B cell (primary cell): ENCODE measurements at regions not wholly inside any gene's neighbourhood (a gene's known extent, or its start where the extent isn't known, plus 50 kb on each side); places are given as distances from the start of the nearest gene placed in this dataset.

Experiments
- ATAC-seq: fragments of 200-7000 bp; cut with Tn5 transposase; one replicate; pipeline ENCODE4 v1.10.0; 2021; ENCODE audit warnings: low read depth, mild to moderate bottlenecking, moderate number of reproducible peaks, moderate library complexity
- CTCF ChIA-PET: fragments of 350-600 bp; sonication (Branson Sonifier 250); formaldehyde crosslinking; loops from one replicate; lab custom pipeline; 2021; ENCODE audit warnings: antibody characterized with exemption, inconsistent platforms; lab: Charles Lee
- POLR2A ChIA-PET: fragments of 350-600 bp; sonication (Branson Sonifier 250); formaldehyde crosslinking; loops from one replicate; lab custom pipeline; 2021; ENCODE audit warnings: antibody characterized with exemption; lab: Charles Lee
- DNase-seq: peaks from one replicate; pipeline ENCODE4 v3.0.0; 2013
- H2AFZ ChIP-seq: 2 replicates; pipeline ENCODE4 v1.6.1; 2012; ENCODE audit warnings: mild to moderate bottlenecking, low read depth, low read length; ENCODE audit not compliant: insufficient read depth, poor library complexity, severe bottlenecking
- H3K27ac ChIP-seq, 2 donors: 1 replicate in 1 of 2; 2 replicates in 1 of 2; pipeline ENCODE4 v1.5.1; 2012 to 2013; ENCODE audit warnings: low read length in 2 of 2, mild to moderate bottlenecking in 2 of 2, moderate library complexity in 1 of 2
- H3K27me3 ChIP-seq, 4 experiments: fragments of 200-600 bp in 1 of 4; sonication (generic) in 1 of 4; replicated peaks in 1 of 4; 1 replicate in 2 of 4; 2 replicates in 2 of 4; pipeline versions ENCODE4 v1.6.1 to v1.7.0; 2013 to 2016; ENCODE audit warnings: low read length in 3 of 4, mild to moderate bottlenecking in 2 of 4, mixed read lengths in 1 of 4, moderate library complexity in 1 of 4; ENCODE audit not compliant: insufficient read depth in 4 of 4, control insufficient read depth in 3 of 4; ENCODE audit errors: control extremely low read depth in 1 of 4
- H3K36me3 ChIP-seq, 2 experiments: replicated peaks in 1 of 2; 1 replicate in 1 of 2; 2 replicates in 1 of 2; pipeline versions ENCODE4 v1.6.1 to v1.7.1; 2013; ENCODE audit warnings: low read length in 1 of 2; ENCODE audit not compliant: insufficient read depth in 2 of 2, control insufficient read depth in 1 of 2; ENCODE audit errors: control extremely low read depth in 1 of 2, extremely low read depth in 1 of 2
- H3K4me1 ChIP-seq, 2 donors: fragments of 200-600 bp in 1 of 2; sonication (generic) in 1 of 2; 1 replicate in 1 of 2; 2 replicates in 1 of 2; pipeline versions ENCODE4 v1.5.1 to v1.6.1; 2013 to 2017; ENCODE audit warnings: low read length in 2 of 2; ENCODE audit not compliant: control insufficient read depth in 2 of 2, insufficient read depth in 2 of 2
- H3K4me2 ChIP-seq: replicated peaks from 2 replicates; pipeline ENCODE3; 2012; ENCODE audit warnings: mild to moderate bottlenecking, low read depth, low read length; ENCODE audit not compliant: poor library complexity, severe bottlenecking
- H3K4me3 ChIP-seq, 5 experiments: fragments of 200-600 bp in 1 of 5; sonication (generic) in 1 of 5; 1 replicate in 3 of 5; 2 replicates in 2 of 5; pipeline versions ENCODE4 v1.5.1 to v1.7.0; 2011 to 2016; ENCODE audit warnings: low read length in 4 of 5, mild to moderate bottlenecking in 4 of 5, low read depth in 2 of 5, control low read depth in 1 of 5, moderate library complexity in 1 of 5; ENCODE audit not compliant: insufficient read depth in 1 of 5; ENCODE audit errors: control extremely low read depth in 1 of 5, extremely low read depth in 1 of 5
- H3K79me2 ChIP-seq: fragments of 200-600 bp; sonication (generic); one replicate; pipeline ENCODE4 v1.6.0; 2016; ENCODE audit warnings: low read length; ENCODE audit not compliant: control insufficient read depth, insufficient read depth
- H3K9ac ChIP-seq: fragments of 200-600 bp; sonication (generic); 2 replicates; pipeline ENCODE4 v1.6.1; 2017; ENCODE audit warnings: mild to moderate bottlenecking, low read length, moderate library complexity
- H3K9me3 ChIP-seq, 3 donors: one replicate each; pipeline versions ENCODE4 v1.6.1 to v1.7.1; 2013; ENCODE audit warnings: low read length in 2 of 3; ENCODE audit not compliant: control insufficient read depth in 2 of 3, insufficient read depth in 1 of 3; ENCODE audit errors: control extremely low read depth in 1 of 3
- H4K20me1 ChIP-seq: 2 replicates; pipeline ENCODE4 v1.6.0; 2012; ENCODE audit warnings: mild to moderate bottlenecking, low read length; ENCODE audit not compliant: insufficient read depth, control insufficient read depth, poor library complexity, severe bottlenecking
- H3K27ac Mint-ChIP-seq: one replicate; pipeline ENCODE4 v1.8.0; 2021; ENCODE audit warnings: mixed read lengths
- H3K27me3 Mint-ChIP-seq: one replicate; pipeline ENCODE4 v1.8.0; 2021; ENCODE audit warnings: mixed read lengths
- H3K4me1 Mint-ChIP-seq: one replicate; pipeline ENCODE4 v1.8.0; 2021; ENCODE audit warnings: mixed read lengths
- H3K4me3 Mint-ChIP-seq: one replicate; pipeline ENCODE4 v1.8.0; 2021; ENCODE audit warnings: mixed read lengths
- H3K9me3 Mint-ChIP-seq: one replicate; pipeline ENCODE4 v1.8.0; 2022; ENCODE audit warnings: mixed read lengths; ENCODE audit not compliant: insufficient read depth
- CTCF ChIP-seq: fragments of 200-600 bp; IDR thresholded peaks from one replicate; pipeline ENCODE4 v1.8.0; 2022; ENCODE audit warnings: antibody characterized with exemption, mild to moderate bottlenecking
- EZH2 ChIP-seq: IDR thresholded peaks from 2 replicates; pipeline ENCODE4 v1.6.1; 2012; ENCODE audit warnings: borderline replicate concordance, low read depth, mild to moderate bottlenecking, moderate library complexity, low read length; ENCODE audit not compliant: insufficient read depth, poor library complexity, severe bottlenecking
- WGBS: methylation state at CpG from one replicate; pipeline ENCODE4 v1.1.5; 2013; ENCODE audit warnings: missing lambda C conversion rate; ENCODE audit not compliant: insufficient coverage; 5-methylcytosine and 5-hydroxymethylcytosine counted together
- intact Hi-C: fragments of 100-400 bp; cut with micrococcal nuclease; formaldehyde crosslinking; loops from one replicate; pipeline ENCODE4 v1.10.0; 2022

DNA sequence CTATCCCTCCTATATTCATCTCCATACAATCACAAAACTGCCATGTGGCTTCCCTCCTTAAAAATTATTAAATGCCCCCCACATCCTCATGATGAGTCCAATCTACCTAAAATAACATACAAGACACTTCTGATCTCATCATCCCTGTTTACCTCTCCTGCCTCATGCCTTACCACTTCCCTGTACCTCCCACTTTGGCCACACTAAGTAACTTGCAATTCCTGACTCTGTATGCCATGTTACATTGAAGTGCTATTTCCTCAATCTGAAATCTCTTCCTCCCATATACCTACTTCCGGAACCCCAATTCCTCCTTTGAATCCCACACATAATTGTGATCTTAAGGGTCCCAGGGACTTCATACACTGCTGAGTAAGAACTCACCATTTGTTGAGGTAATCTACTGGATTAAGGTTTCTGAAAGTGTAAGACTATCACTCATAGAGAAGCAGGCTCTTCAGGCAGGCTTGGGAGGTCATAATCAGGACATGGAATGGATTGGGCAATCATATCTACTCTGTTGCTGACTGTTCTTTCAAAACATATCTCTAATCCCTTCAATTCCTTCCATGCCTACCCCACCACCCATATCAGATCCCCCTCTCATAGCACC is 117.6 kb upstream of the PLEKHG7 start:
- H4K20me1 ChIP-seq: no peaks in the 10 kb centered on the region
- DNase-seq: no peak
- no peaks in the 10 kb centered on the region for H3K79me2 ChIP-seq
- Mint-ChIP-seq H3K27ac (no peak overlapping the region), H3K4me3 (no peak overlapping the region), H3K27me3 (no peaks in the 10 kb centered on the region), H3K4me1 (peaks cover 11% of the 10 kb centered on the region), H3K9me3 (peaks cover 2% of the 10 kb centered on the region)
- ChIA-PET CTCF (no interaction called here), POLR2A (no interaction called here)
- no peak overlapping the region for H3K9ac ChIP-seq
- H2AFZ ChIP-seq: no peak overlapping the region
- H3K27ac ChIP-seq: no peak overlapping the region
- no peak for TF ChIP-seq EZH2
- no peak for TF ChIP-seq CTCF
- H3K4me2 ChIP-seq: no peak overlapping the region
- H3K27me3 ChIP-seq: no peaks in the 10 kb centered on the region
- peaks cover 0 to 3% (median 0%) of the 10 kb centered on the region in 3 donors for H3K9me3 ChIP-seq
- no peaks in the 10 kb centered on the region for H3K36me3 ChIP-seq
- no peak for ATAC-seq
- WGBS: no CpG with 5 or more reads among the region's 1 CpG
- H3K4me1 ChIP-seq: peaks cover 4 to 6% of the 10 kb centered on the region in 2 donors
- no peak overlapping the region for H3K4me3 ChIP-seq
- intact Hi-C loops: no loop called here

GRCh38 chr12:92583910-92584309 is 118.9 kb upstream of the PLEKHG7 start:
- Histone ChIP-seq H3K4me2 (no peak overlapping the region), H3K4me3 (no peak overlapping the region), H3K27me3 (no peaks in the 10 kb centered on the region), H3K27ac (no peak overlapping the region), H3K9me3 (peaks cover 0 to 3% (median 0%) of the 10 kb centered on the region in 3 donors), H4K20me1 (no peaks in the 10 kb centered on the region), H3K9ac (no peak overlapping the region), H3K79me2 (no peaks in the 10 kb centered on the region), H3K36me3 (no peaks in the 10 kb centered on the region), H3K4me1 (peaks cover 4 to 6% of the 10 kb centered on the region in 2 donors), H2AFZ (no peak overlapping the region)
- Mint-ChIP-seq H3K4me1 (peaks cover 11% of the 10 kb centered on the region), H3K4me3 (no peak overlapping the region), H3K27me3 (no peaks in the 10 kb centered on the region), H3K27ac (no peak overlapping the region), H3K9me3 (peaks cover 2% of the 10 kb centered on the region)
- no peak for TF ChIP-seq EZH2
- no peak for TF ChIP-seq CTCF
- CTCF ChIA-PET: interaction anchor here (2.2 to 3.3 kb wide), 2 partner anchors 9 to 13 kb away, joined by 6 to 14 read pairs; no protein-coding TSS in a partner anchor
- ATAC-seq (no peak), DNase-seq (no peak)
- intact Hi-C loops: no loop called here
- WGBS: no CpG with 5 or more reads among the region's 2 CpGs
- POLR2A ChIA-PET: interaction anchor here (0.6 kb wide), 1 partner anchor 776 kb away, joined by 3 read pairs; no protein-coding TSS in a partner anchor
